Skeletal muscle tissue (tissue), 3 donors: ENCODE measurements at regions not wholly inside any gene's neighbourhood (a gene's known extent, or its start where the extent isn't known, plus 50 kb on each side); places are given as distances from the start of the nearest gene placed in this dataset.

Experiments
- H3K27ac ChIP-seq: one replicate; pipeline ENCODE4 v1.7.0; 2013; ENCODE audit warnings: mild to moderate bottlenecking, low read depth, low read length, inconsistent platforms
- H3K27me3 ChIP-seq, 3 donors: one replicate each; pipeline ENCODE4 v1.7.0; 2013; ENCODE audit warnings: low read length in 3 of 3; ENCODE audit not compliant: control insufficient read depth in 3 of 3, insufficient read depth in 3 of 3
- H3K36me3 ChIP-seq, 3 donors: one replicate each; pipeline ENCODE4 v1.7.0; 2013; ENCODE audit warnings: low read length in 3 of 3; ENCODE audit not compliant: control insufficient read depth in 3 of 3, insufficient read depth in 3 of 3
- H3K4me1 ChIP-seq, 3 donors: one replicate each; pipeline ENCODE4 v1.7.0; 2013; ENCODE audit warnings: low read length in 3 of 3, mild to moderate bottlenecking in 3 of 3; ENCODE audit not compliant: control insufficient read depth in 3 of 3, insufficient read depth in 3 of 3
- H3K4me3 ChIP-seq, 3 donors: one replicate each; pipeline ENCODE4 v1.7.0; 2013; ENCODE audit warnings: low read length in 3 of 3
- H3K9ac ChIP-seq, 3 donors: one replicate each; pipeline ENCODE4 v1.7.0; 2013; ENCODE audit warnings: low read length in 3 of 3, mild to moderate bottlenecking in 3 of 3, moderate library complexity in 2 of 3, low read depth in 1 of 3
- H3K9me3 ChIP-seq, 3 donors: one replicate each; pipeline ENCODE4 v1.7.0; 2013; ENCODE audit warnings: low read length in 3 of 3; ENCODE audit not compliant: control insufficient read depth in 3 of 3
- donor health status: Osteomylitis.

DNA sequence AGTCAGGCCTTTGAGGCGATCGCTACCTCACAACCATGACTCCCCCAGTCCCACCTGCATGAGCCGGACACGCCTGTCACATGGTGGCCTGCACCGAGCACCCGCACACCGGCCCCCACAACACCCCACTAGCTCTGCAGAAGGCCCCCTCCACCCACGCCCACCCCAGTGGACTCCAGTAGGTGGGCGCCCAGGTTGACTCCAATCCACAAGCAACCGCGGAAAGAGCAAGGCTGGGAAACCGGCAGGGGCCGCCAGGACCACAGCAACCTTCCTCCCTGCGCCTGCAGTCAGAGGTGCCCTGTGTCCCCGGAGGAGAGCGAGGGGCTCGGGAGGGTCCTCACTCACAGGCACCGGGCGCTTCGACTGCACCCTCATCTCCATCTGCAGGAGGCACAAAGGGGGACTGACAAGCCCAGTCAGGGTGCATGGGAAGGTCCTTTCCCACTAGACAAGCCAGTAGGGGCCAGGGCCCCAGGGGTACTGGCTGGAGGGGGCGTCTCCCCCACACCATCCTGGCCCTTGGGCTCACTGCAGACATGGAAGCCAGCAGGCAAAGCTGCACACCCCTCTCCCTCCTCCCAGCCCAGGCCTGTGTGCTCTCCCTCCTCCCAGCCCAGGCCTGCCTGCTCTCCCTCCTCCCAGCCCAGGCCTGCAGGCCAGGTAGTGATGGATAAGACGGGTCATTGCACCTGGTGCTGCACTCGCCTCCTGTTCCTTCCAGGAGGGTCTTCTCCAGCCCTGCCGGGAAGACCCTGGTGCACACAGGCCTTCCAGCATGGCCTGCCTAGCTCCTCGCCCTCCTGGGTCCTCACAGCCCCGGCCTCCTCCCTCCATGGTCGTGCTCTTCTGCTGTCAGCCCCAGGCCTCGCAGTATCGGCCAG lies 137.2 kb downstream of the DLL1 start:
- peaks cover 15 to 25% (median 17%) of the 10 kb centered on the region in 3 donors for H3K4me1 ChIP-seq

GRCh38 chr6:170152989-170153388 lies 137.9 kb downstream of the DLL1 start:
- Histone ChIP-seq H3K4me3 (peak overlapping the region in 1 of 3 donors; percentile 35), H3K4me1 (peaks cover 16 to 25% (median 17%) of the 10 kb centered on the region in 3 donors), H3K9me3 (no peaks in the 10 kb centered on the region), H3K27ac (peak overlapping the region; percentile 54), H3K36me3 (no peaks in the 10 kb centered on the region), H3K9ac (peak overlapping the region in 2 of 3 donors; percentile 14 to 25), H3K27me3 (peaks cover 0 to 10% (median 0%) of the 10 kb centered on the region in 3 donors)

More for the DNA sequence above, 137.2 kb downstream of the DLL1 start:
- Histone ChIP-seq H3K27me3 (peaks cover 0 to 7% (median 0%) of the 10 kb centered on the region in 3 donors), H3K4me3 (no peak overlapping the region), H3K27ac (no peak overlapping the region), H3K9ac (peak overlapping the region in 1 of 3 donors; percentile 25), H3K9me3 (no peaks in the 10 kb centered on the region), H3K36me3 (no peaks in the 10 kb centered on the region)

DNA sequence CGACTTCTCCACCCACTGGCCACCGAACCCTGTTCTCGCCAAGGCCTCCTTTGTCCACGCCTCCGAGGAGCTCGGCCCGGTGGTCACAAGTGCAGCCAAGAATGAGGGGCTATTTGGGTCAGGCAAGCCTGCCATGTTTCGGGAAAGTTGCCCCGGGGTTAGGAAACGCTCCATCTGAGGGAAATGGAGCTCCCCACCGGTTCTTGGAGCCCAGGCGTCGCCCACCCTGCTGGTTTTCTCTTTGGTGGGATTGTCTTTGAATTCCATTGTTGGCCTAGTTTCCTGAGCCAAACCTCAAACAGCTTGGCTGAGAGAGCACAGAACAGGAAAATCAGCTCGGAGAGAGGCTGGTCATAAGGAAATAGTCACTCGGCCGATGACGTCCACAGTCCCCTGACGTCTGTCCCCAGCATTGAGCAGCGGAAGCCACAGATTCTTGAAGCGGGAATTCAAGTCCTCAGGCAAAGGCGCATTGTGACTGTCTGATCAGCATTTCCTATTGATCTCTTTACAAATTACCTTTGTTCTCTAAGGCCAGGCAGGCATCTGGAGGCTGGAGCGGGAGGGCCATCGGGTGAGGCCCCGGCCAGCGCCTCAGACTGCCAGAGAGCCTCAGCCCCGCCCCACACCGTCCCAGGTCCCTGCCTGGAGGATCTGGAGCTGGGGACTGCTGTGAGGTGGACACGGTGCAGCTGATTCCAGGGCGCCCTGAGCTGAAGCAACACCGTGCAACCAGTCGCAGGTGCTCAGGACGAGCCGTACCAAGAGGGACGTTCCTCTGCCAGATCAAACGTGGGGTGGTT lies 138.6 kb downstream of the DLL1 start:
- H3K27ac ChIP-seq = peak overlapping the region; percentile 57
- H3K9me3 ChIP-seq = no peaks in the 10 kb centered on the region
- H3K4me3 ChIP-seq = peak overlapping the region in 1 of 3 donors; percentile 35
- H3K36me3 ChIP-seq = no peaks in the 10 kb centered on the region
- H3K9ac ChIP-seq = peak overlapping the region in 2 of 3 donors; percentile 14 to 25
- peaks cover 0 to 11% (median 0%) of the 10 kb centered on the region in 3 donors for H3K27me3 ChIP-seq
- H3K4me1 ChIP-seq = peaks cover 18 to 31% (median 23%) of the 10 kb centered on the region in 3 donors

DNA sequence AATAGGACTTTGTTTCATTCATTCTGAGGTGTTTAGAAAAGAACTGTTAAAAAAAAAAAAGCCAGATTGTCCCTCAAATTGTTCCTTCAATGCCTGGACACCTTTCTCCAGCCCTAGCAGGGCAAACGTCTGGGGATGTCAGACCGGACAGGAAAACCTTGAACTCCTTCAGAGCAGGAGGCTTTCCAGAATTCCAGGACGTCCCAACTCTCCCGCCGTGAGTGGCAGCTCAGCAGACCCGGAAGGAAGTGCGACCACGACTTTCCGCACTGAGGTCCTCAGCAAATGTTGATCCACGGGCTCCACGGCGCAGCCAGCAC lies 139.1 kb downstream of the DLL1 start:
- H3K9ac ChIP-seq = no peak overlapping the region
- no peaks in the 10 kb centered on the region for H3K36me3 ChIP-seq
- no peak overlapping the region for H3K4me3 ChIP-seq
- H3K9me3 ChIP-seq = no peaks in the 10 kb centered on the region
- peaks cover 0 to 11% (median 0%) of the 10 kb centered on the region in 3 donors for H3K27me3 ChIP-seq
- peaks cover 21 to 36% (median 29%) of the 10 kb centered on the region in 3 donors for H3K4me1 ChIP-seq
- peak overlapping the region; percentile 57 for H3K27ac ChIP-seq

- Histone ChIP-seq H3K27me3 (peaks cover 0 to 11% (median 0%) of the 10 kb centered on the region in 3 donors), H3K36me3 (no peaks in the 10 kb centered on the region), H3K27ac (peak overlapping the region; percentile 57), H3K9me3 (no peaks in the 10 kb centered on the region), H3K4me1 (peaks cover 21 to 36% (median 31%) of the 10 kb centered on the region in 3 donors), H3K9ac (peak overlapping the region in 1 of 3 donors; percentile 33), H3K4me3 (no peak overlapping the region)
These were observed 139.5 kb downstream of the DLL1 start for GRCh38 chr6:170151321-170151771.

DNA sequence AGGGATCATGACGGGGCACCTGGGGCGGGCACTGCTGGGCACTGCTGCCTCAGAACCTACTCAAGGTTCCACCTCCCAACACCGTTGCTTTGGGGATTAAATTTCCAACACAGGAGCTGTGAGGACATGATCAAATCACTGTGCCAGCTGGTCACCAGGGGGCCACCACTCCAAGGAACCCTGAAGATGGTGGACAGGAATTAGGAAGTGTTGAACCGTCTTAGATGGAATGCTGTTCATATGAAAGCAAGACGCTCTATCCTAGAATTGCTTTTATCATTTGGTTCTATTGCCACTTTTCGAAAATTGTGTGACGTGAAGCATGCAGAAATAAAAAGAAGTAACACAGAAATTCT lies 140.3 kb downstream of the DLL1 start:
- Histone ChIP-seq H3K9me3 (no peaks in the 10 kb centered on the region), H3K27me3 (peaks cover 0 to 11% (median 3%) of the 10 kb centered on the region in 3 donors), H3K4me3 (no peak overlapping the region), H3K9ac (no peak overlapping the region), H3K27ac (no peak overlapping the region), H3K4me1 (peaks cover 21 to 36% (median 31%) of the 10 kb centered on the region in 3 donors), H3K36me3 (no peaks in the 10 kb centered on the region)

DNA sequence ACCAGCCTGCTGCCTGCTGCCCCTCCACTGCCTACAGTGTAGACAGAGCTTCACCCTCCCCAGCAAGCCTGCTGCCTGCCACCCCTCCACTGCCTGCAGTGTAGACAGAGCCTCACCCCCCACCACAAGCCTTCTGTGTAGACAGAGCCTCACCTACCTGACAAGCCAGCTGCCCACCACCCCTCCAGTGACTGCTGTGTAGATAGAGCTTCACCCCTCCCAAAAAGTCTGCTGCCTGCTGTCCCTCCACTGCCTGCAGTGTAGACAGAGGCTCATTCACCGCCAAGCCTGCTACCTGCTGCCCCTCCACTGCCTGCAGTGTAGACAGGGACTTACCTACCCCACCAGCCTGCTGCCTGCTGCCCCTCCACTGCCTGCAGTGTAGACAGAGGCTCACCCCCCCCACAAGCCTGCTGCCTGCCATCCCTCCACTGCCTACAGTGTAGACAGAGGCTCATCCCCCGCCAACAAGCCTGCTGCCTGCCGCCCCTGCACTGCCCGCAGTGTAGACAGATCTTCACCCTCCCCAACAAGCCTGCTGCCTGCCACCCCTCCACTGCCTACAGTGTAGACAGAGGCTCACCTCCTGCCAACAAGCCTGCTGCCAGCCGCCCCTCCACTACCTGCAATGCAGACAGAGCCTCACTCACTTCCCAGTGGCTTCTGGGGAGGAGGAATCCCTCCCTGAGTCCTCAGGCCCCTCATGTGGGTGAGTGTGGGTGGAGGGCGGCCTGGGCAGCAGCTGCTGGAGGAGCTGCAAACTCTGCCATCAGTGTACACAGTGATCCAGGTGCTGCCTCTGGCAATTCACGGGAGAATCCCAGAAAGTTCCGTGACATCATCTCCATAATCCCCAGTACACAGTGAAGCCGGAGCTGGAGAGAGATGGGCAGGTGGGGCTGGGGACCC lies 140.9 kb downstream of the DLL1 start:
- Histone ChIP-seq H3K4me1 (peaks cover 21 to 36% (median 31%) of the 10 kb centered on the region in 3 donors), H3K27me3 (peaks cover 0 to 11% (median 3%) of the 10 kb centered on the region in 3 donors), H3K27ac (no peak overlapping the region), H3K36me3 (no peaks in the 10 kb centered on the region), H3K4me3 (no peak overlapping the region), H3K9me3 (no peaks in the 10 kb centered on the region), H3K9ac (no peak overlapping the region)

DNA sequence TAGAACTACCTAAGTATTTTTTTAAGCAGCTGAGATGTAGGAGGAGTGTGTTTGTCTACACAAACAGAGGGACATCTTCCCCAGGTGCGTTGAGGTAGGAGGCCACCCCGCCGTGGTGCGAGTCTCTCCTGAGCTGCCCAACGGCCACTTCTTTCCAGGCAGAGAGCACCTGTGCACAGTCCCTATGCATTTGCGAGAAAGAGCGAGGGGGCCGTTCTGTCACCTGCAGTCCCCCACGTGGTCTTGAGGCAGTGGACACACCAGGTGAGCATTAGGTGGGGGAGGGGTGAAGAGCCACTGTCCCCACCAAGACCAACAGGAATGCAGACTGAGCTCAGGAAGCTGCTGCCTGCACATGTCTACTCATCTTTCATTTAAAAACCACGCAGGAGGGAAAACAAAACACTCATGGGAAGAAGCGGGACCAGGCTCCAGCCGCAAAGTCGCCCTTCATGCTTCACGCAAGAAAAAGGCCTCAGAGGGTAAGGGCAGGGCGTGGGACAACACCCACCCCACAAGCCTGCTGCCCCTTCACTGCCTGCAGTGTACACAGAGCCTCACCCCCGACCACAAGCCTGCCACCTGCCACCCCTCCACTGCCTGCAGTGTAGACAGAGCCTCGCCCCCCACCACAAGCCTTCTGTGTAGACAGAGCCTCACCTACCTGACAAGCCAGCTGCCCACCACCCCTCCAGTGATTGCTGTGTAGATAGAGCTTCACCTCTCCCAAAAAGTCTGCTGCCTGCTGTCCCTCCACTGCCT lies 142.0 kb downstream of the DLL1 start:
- no peaks in the 10 kb centered on the region for H3K36me3 ChIP-seq
- H3K27ac ChIP-seq = no peak overlapping the region
- H3K4me1 ChIP-seq = peaks cover 21 to 36% (median 31%) of the 10 kb centered on the region in 3 donors
- no peaks in the 10 kb centered on the region for H3K9me3 ChIP-seq
- H3K9ac ChIP-seq = no peak overlapping the region
- H3K27me3 ChIP-seq = peaks cover 0 to 10% (median 3%) of the 10 kb centered on the region in 3 donors
- no peak overlapping the region for H3K4me3 ChIP-seq
